SW480 (cell line): ENCODE measurements at regions not wholly inside any gene's neighbourhood (a gene's known extent, or its start where the extent isn't known, plus 50 kb on each side); places are given as distances from the start of the nearest gene placed in this dataset.

Experiments
- DNase-seq: peaks from one replicate; pipeline ENCODE4 v3.0.0-alpha.2; 2016; ENCODE audit warnings: low spot score

DNA sequence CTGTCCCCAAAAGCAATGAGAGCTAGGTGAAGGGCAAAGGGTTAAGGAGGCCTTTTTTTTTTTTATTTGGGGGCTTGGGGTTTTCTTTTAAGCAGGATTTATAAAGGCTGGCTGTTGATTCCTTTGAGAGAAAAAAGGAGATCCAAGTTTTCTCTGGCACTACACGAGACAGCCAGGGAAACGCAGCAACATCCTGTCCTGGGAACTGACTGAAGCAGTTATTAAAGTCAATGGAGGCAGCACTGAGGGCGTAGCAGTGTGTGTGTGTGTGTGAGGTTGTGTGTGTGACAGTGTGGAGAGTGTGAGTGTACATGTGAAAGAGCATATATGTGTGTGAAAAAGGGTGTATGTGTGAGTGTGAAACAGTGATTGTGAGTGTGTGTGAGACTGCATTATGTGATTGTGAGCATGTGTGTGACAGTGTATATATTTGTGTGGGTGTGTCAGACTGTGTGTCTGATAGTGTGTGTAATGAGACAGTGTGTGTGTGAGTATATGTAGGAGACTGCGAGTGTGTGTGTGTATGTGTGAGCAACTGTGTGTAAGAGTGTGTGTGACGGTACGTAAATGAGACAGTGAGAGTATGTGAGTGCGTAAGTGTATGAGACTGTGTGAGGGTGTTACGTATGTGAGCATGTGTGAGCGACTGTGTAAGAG, 65.9 kb upstream of the TIAM1 start:
- DNase-seq = no peak

DNA sequence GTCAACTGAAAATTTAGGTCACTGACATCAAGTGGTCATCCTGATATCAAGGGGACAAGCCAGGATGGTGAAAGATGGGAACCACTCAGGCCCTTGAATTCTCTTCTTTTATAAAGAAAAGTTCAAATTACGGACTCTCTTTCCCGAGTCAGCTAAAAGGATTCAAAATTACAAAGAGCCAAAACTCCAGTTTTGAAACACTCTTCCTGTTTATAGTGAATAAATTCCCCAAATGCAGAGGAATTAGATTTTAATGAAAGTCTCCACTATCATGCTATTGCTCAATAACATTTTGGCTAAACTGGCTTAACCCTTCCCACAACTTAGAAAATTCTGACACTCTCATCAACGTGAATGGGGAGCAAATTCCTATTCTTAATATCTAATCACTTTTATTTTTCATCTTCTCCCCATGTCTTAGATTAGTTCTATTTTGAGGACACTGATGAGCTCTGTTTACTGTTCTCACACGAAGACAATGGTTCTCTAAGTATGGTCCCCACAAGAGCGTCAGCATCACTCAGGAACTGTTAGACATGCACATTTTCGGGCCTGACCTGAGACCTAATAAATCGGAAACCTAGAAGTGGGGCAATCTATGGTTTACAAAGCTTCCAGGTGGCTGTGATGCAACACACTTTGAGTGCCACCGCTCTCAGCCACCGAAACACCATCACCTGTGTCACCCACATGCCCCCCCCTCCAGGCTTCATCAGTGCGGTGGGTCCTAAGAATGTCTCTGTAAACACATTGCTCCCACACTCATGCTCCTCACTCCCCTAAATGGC, 64.4 kb upstream of the TIAM1 start:
- no peak for DNase-seq

DNA sequence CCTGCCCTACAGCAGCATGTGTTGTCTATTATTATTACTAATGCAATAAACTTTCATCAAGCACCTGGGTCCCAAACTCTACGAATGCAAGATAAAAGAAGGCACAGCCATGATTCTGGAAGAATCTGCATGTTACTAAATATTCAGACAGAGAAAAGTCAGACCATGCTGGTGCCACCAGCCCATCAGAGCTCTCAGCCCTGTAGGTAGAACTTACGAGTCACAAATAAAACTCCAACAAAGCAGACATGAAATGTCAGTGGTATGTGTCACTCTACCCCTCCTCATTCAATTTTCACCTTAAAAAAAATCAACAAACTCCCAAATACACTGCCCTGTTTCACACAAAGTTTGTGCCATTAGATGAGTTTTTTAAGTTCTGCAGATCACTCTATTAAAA, 62.4 kb upstream of the TIAM1 start:
- DNase-seq = no peak

DNA sequence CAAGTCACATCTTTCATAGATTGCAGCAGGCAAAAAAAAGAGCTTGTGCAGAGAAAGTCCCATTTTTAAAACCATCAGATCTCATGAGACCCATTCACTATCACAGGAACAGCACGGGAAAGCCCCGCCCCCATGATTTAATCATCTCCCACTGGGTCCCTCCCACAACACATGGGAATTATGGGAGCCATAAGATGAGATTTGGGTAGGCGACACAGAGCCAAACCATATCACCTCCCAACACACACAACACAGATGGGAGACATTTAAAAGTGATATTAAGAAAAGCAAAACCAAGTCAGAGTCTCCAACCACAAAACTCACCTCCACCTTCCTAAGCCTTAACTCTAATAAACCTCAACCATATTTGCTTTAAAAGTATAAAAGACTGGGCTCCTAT, 61.5 kb upstream of the TIAM1 start:
- no peak for DNase-seq

DNA sequence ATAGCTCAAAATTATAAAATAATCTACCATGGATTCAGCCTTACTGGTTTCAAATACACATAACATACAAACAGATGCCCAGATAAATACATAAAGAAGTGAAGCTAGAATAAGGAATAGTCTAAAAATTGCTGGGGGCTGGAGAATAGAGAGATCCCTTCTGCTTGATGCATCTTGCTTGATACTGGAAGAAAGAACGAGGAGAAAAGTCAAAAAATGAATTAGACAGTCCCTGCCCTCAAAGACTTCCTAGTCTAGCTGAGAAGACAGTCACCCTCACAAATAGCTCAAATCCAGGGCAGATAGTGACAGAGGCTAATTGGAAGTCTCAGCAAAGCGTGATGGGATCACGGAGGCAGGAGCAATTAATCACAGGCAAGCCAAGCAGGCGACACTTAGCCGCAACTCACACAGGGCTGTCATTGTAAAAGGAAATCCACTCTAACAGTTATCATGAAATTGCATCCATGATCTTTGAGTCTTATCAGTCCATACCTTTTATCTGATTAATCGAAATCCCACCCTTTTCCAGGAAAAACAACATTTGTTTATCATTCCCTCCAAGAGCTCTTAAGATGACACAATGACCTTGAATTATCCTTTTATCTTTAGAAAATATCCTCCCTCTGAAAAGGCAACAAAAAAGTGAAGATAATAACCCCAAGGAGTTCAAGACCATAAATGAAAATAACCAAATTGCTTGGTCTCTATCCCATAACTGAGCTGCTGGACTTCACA, 59.7 kb upstream of the TIAM1 start:
- DNase-seq = no peak

DNA sequence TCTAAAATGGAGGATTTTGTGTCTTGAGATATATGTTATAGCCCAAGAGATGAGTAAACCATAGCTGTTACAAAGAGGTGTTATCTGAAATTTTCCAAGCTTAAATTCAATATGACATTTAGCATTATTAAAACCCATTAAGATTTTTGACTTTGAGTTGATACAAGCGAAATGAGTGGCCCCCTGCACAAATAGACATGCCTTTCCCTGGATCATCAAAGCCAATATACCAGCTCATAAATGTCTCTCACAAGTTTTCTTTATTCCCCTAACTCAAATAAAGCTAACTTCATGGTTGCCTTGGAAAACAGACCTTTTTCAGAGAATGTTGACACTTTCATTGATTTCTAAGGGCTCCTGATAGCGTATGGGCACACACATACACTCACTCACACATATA, 55.5 kb upstream of the TIAM1 start:
- DNase-seq = no peak

DNA sequence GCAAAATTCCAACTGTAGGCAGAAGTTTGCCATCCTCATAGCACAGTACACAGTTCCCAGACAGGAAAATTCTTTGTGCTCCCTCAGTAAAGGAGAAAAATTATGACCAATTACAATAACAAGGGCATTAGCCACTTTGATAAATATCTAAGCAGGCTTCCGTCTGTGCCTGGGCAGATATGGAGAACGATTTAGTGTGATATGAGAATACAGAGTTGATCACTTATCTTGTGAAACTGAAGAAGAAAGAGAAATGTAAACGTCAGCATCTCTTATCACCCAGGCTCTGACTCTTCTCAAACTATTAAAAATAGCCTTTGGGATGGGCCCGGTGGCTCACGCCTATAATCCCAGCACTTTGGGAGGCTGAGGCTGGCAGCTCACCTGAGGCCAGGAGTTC, 54.5 kb upstream of the TIAM1 start:
- DNase-seq = no peak

DNA sequence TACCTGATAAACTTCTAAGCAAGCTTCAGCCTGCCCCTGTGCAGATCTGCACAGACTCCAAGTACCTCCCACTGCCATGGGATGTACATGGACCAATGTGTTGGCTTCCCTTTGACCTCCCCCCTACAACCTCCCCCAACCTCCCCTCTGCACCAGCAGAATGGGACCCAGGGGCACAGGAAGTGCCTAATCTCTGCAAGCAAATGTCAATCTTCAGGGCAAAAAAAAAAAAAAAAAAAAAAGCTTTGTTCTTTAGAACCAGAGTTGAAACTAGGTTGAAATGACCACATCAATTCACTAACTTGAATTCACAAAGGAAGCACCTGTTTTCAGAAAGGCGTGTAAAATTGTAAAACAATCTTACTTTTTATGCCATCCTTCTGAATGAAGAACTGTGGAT, 53.9 kb upstream of the TIAM1 start:
- no peak for DNase-seq

DNA sequence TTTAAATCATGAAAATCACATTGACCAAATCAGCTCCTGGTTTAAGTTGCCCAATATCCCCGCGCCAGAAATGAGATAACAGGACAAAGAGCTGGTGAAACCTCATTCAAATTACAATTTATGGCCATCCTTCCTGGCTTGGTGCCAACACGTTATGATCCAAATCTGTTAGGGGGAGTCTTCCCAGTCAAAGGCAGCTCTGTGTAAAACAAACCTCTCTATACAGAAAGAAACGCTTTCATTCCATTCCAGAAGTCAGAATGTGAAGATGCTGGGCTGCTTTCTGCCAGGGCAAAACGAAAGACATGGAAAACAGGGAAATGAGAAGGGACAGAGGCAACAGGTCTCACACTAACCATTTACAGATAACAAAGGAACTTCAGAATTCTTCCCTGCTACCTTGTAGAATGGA, 53.5 kb upstream of the TIAM1 start:
- DNase-seq = peak; percentile 20

DNA sequence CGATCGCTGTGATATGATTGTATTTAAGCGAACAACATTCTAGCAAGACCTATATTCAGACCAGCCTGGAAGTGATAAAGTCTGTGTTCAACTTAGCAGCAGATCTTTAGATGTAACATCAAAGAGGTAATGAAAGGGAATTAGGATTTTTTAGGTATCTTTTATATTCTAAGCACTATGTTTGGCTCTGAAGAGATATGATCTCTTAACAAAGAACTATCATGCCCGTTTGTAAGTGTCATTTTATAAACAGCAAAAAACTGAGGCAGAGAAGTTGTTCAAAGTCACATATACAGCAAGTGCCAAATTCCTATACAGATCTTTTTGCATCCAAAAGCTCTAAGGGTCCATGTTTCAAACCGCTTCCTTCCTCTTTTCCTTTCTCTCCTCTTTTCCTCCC, 53.0 kb upstream of the TIAM1 start:
- no peak for DNase-seq

DNA sequence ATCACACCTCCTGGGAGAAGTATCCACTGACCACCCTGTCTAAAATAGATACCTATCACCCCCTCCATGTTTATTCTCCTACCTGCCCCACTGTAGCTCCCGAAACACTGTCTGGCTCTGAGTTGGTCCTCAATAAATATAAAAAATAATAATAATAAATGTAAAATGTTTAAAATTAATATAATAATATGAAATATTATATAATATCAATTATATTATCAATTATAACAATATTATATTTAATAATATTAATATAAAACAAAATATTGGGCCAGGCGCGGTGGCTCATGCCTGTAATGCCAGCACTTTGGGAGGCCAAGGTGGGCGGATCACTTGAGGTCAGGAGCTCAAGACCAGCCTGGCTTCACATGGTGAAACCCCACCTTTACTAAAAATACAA, 52.3 kb upstream of the TIAM1 start:
- DNase-seq = no peak

DNA sequence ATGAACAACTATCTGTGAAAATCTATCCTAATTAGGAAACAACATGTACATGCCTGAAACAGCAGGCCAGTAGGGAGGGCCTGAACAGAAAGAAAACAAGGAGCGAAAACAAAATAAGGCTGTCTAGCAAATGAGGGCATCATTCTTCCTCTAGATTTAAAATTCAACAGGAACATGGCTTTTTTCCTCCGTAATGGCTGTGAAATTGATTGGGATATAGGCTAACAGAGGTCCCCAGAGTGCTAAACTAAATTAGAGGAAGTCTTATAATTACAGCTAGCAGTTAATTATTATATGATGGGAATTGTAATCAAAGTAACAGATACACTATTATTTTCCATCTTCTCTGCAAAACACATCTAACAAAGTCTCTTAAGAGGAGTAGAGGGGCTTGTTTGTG, 51.7 kb upstream of the TIAM1 start:
- no peak for DNase-seq

DNA sequence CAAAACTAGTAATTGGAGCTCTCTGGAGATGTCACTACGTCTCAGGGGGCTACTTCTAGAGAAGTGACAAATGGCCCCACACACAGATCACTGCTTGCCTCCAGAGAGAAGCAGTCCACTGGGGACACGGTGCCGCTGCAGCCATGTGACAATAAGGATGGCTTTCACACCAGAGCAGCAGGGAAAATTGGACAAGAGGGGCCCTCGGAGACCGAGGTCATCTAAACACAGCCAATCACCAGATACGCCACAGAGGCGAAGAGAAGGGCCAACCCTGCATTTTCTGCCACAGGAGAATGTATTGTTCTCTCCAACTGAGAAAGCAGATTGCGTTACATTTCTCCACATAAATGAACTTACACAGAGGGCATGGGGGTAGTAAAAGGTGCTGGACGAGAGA, 51.2 kb upstream of the TIAM1 start:
- DNase-seq = no peak

DNA sequence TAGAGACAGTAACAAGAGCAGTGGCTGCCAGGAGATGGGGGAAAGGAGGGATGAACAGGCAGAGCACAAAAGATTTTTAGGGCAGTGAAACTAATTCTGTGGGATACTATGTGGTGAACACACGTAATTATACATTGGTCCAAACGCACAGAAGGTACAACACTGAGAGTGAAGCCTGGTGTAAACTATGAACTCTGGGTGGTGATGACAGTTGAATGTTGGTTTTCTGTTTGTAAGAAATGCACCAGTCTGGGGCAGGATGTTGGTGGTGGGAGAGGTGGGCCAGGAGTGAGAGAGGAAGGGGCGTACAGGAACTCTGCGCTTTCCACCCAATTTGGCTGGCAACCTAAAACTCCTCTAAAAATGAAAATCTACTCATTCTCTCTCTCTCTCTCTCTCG, 50.2 kb upstream of the TIAM1 start:
- DNase-seq = no peak
